ENCODE measurements at regions not wholly inside any gene's neighbourhood (a gene's known extent, or its start where the extent isn't known, plus 50 kb on each side); places are given as distances from the start of the nearest gene placed in this dataset.

DNA sequence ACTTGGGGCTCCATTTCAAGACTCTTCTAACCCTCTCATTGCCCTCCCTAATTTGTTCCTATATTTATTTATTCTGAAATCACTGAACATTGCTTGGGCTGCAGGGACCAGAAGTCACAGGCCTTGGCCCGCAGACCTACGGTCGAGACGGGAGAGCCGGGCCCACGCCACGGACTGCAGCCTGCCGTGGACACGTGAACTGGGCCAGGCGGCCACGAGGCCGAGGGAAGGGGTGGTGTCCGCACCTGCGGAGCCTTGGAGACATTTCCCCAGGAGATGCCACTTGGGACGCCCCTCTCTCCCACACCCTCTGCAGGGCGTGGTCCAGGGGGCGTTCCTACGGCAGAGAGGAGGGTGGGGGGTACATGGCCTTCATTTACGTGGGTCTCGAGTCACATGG, 463.9 kb downstream of the ICE1 start:
- TF ChIP-seq, protein P1, sequence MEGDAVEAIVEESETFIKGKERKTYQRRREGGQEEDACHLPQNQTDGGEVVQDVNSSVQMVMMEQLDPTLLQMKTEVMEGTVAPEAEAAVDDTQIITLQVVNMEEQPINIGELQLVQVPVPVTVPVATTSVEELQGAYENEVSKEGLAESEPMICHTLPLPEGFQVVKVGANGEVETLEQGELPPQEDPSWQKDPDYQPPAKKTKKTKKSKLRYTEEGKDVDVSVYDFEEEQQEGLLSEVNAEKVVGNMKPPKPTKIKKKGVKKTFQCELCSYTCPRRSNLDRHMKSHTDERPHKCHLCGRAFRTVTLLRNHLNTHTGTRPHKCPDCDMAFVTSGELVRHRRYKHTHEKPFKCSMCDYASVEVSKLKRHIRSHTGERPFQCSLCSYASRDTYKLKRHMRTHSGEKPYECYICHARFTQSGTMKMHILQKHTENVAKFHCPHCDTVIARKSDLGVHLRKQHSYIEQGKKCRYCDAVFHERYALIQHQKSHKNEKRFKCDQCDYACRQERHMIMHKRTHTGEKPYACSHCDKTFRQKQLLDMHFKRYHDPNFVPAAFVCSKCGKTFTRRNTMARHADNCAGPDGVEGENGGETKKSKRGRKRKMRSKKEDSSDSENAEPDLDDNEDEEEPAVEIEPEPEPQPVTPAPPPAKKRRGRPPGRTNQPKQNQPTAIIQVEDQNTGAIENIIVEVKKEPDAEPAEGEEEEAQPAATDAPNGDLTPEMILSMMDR (conservative IDR thresholded peaks at IDR 0.05 in 1 of 2, IDR thresholded peaks at IDR 0.05 in 1 of 2; ENCODE audit: low read depth in 1 of 2, low read length in 2 of 2) = no peak
- TF ChIP-seq EZH2 (IDR thresholded peaks at IDR 0.05; ENCODE audit: low read length, missing control alignments) = no peak

Data from fibroblast of lung (primary cell).